BJ (cell line): ENCODE measurements at regions not wholly inside any gene's neighbourhood (a gene's known extent, or its start where the extent isn't known, plus 50 kb on each side); places are given as distances from the start of the nearest gene placed in this dataset. TPM values are rescaled to one million over a fixed set of nuclear protein-coding genes. Genes with fewer than 3 reads are reported as not detected.

ENCODE experiments used
- CTCF ChIA-PET: fragments of 350-600 bp; formaldehyde crosslinking; extraction: SDS; loops from one replicate; lab custom pipeline; 2021; ENCODE audit warnings: antibody characterized with exemption, inconsistent platforms; lab: Yijun Ruan, JAX
- POLR2A ChIA-PET: fragments of 300-600 bp; sonication (Branson Sonifier 250); formaldehyde crosslinking; extraction: SDS; loops from one replicate; lab custom pipeline; 2021; ENCODE audit warnings: antibody characterized with exemption; lab: Charles Lee
- DNase-seq: peaks from one replicate; pipeline ENCODE4 v3.0.0-alpha.2; 2011; ENCODE audit warnings: low read depth
- H3K27me3 ChIP-seq: 2 replicates; pipeline ENCODE4 v1.6.0; 2011; ENCODE audit warnings: low read length; ENCODE audit not compliant: control insufficient read depth, insufficient read depth
- H3K36me3 ChIP-seq: 2 replicates; pipeline ENCODE4 v1.5.1; 2011; ENCODE audit warnings: low read length; ENCODE audit not compliant: control insufficient read depth, insufficient read depth
- H3K4me3 ChIP-seq: 2 replicates; pipeline ENCODE4 v1.5.1; 2011; ENCODE audit warnings: low read depth, mild to moderate bottlenecking, control low read depth, low read length
- CTCF ChIP-seq: IDR thresholded peaks from 2 replicates; pipeline ENCODE4 v1.5.1; 2011; ENCODE audit warnings: low read depth, mild to moderate bottlenecking, control low read depth, inconsistent platforms, low read length, moderate library complexity; ENCODE audit not compliant: insufficient read depth
- small RNA-seq: library from RNA; depleted of rRNA; stranded (forward); fragments of <200 nt; gene quantifications from one replicate; pipeline ENCODE3, GENCODE V24; 2012; ENCODE audit warnings: low replicate concordance, low read depth; ENCODE audit not compliant: insufficient read length

DNA sequence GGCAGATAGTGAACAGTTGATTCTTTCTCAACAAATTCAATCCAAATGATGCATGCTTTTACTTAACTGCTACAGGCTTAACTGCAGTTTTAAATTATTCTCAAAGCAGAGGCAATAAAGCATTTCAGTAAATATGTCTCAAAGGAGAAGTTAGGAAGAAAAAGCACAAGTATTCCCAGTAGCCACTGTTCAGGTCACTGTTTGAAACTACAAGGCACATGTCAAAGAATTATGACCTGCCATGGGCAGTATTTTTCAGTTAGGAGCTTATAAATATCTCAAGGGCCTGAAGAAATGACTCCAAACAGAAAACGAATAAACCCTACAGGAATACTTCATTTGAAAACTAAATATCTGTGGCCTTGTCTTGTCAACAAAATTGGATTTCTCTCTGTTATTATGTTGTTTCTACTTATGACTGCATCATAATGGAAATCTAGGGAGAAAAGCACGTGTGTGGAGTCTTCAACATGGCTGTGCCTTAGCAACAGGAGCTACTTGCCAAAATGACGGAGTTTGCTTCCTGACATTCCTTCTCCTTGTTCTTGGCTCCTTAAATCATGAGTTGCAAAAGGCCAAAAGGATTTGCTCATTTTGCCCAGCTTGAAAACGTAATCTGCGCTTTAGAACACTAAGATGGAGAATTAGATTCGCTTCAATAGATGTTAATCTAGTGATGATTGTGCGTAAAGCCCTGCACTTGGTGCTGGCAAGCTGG is 67.6 kb upstream of the GPR101 start:
- Histone ChIP-seq H3K36me3 (no peaks in the 10 kb centered on the region), H3K4me3 (no peak overlapping the region), H3K27me3 (no peaks in the 10 kb centered on the region)
- ChIA-PET POLR2A (no interaction called here), CTCF (interaction anchor here (0.6 kb wide), 1 partner anchor 235 kb away, joined by 3 read pairs; no protein-coding TSS in a partner anchor)
- TF ChIP-seq CTCF: no peak
- no peak for DNase-seq

Small RNA genes in the stretch of these regions (small RNA-seq; reads per million reads assigned to genes)
- not detected for gene AL355309.1
